ENCODE measurements at regions not wholly inside any gene's neighbourhood (a gene's known extent, or its start where the extent isn't known, plus 50 kb on each side); places are given as distances from the start of the nearest gene placed in this dataset.

DNA sequence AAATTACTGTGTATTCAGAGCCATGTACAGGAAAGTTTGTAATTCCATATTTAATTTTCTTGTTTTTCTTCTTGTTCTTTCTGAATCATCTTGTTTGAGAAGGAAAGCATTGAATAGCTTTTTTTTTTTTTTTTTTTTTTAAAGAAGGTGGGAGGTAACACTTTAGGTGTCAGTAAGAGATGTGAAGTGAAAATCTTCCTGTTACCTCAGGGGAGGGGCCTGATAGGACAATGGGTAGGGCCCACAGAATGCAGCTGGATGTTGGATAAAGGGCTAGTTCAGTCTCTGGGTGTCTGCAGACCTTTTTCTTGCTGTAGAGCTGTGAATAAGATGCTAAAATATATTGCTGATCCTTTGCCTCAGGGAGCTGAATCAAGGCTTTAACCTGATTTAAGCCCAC, 317.4 kb downstream of the MAN2A1 start:
- no peak for DNase-seq (ENCODE audit: low read depth, low spot score)
- POLR2A ChIA-PET, result no interaction called here
- H3K27me3 ChIP-seq (ENCODE audit: control insufficient read depth, insufficient read depth, low read length), result no peaks in the 10 kb centered on the region
- no peak overlapping the region for H3K27ac ChIP-seq (ENCODE audit: low read length)
- H3K36me3 ChIP-seq (ENCODE audit: control insufficient read depth, insufficient read depth, low read length), result no peaks in the 10 kb centered on the region
- ATAC-seq, result no peak
- TF ChIP-seq POLR2AphosphoS5 (IDR thresholded peaks at IDR 0.05; ENCODE audit: low read depth, low read length), result no peak
- TF ChIP-seq, protein P1, sequence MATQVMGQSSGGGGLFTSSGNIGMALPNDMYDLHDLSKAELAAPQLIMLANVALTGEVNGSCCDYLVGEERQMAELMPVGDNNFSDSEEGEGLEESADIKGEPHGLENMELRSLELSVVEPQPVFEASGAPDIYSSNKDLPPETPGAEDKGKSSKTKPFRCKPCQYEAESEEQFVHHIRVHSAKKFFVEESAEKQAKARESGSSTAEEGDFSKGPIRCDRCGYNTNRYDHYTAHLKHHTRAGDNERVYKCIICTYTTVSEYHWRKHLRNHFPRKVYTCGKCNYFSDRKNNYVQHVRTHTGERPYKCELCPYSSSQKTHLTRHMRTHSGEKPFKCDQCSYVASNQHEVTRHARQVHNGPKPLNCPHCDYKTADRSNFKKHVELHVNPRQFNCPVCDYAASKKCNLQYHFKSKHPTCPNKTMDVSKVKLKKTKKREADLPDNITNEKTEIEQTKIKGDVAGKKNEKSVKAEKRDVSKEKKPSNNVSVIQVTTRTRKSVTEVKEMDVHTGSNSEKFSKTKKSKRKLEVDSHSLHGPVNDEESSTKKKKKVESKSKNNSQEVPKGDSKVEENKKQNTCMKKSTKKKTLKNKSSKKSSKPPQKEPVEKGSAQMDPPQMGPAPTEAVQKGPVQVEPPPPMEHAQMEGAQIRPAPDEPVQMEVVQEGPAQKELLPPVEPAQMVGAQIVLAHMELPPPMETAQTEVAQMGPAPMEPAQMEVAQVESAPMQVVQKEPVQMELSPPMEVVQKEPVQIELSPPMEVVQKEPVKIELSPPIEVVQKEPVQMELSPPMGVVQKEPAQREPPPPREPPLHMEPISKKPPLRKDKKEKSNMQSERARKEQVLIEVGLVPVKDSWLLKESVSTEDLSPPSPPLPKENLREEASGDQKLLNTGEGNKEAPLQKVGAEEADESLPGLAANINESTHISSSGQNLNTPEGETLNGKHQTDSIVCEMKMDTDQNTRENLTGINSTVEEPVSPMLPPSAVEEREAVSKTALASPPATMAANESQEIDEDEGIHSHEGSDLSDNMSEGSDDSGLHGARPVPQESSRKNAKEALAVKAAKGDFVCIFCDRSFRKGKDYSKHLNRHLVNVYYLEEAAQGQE (IDR thresholded peaks at IDR 0.05; ENCODE audit: insufficient read depth in 1 of 2, low read depth in 2 of 2, low read length in 1 of 2), result no peak
- TF ChIP-seq, protein P2, sequence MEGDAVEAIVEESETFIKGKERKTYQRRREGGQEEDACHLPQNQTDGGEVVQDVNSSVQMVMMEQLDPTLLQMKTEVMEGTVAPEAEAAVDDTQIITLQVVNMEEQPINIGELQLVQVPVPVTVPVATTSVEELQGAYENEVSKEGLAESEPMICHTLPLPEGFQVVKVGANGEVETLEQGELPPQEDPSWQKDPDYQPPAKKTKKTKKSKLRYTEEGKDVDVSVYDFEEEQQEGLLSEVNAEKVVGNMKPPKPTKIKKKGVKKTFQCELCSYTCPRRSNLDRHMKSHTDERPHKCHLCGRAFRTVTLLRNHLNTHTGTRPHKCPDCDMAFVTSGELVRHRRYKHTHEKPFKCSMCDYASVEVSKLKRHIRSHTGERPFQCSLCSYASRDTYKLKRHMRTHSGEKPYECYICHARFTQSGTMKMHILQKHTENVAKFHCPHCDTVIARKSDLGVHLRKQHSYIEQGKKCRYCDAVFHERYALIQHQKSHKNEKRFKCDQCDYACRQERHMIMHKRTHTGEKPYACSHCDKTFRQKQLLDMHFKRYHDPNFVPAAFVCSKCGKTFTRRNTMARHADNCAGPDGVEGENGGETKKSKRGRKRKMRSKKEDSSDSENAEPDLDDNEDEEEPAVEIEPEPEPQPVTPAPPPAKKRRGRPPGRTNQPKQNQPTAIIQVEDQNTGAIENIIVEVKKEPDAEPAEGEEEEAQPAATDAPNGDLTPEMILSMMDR (IDR thresholded peaks at IDR 0.05), result no peak
- H3K4me1 ChIP-seq (ENCODE audit: control insufficient read depth, insufficient read depth, low read length), result no peaks in the 10 kb centered on the region
- intact Hi-C loops (cut with micrococcal nuclease; ENCODE audit: unreplicated experiment) (no loop called here), in situ Hi-C loops (cut with HindIII; ENCODE audit: low pct_unique_long_range_greater_than_20kb, low sequenced_read_pairs) (no loop called here)
- no peak overlapping the region for H3K4me3 ChIP-seq (ENCODE audit: low read depth in 2 of 2, low read length in 2 of 2)
- H3K9me3 ChIP-seq (ENCODE audit: control insufficient read depth, insufficient read depth, low read depth, low read length), result no peaks in the 10 kb centered on the region
- no TSS peak for BruUV-seq (replicated peaks)
- CTCF ChIA-PET, result no interaction called here

DNA sequence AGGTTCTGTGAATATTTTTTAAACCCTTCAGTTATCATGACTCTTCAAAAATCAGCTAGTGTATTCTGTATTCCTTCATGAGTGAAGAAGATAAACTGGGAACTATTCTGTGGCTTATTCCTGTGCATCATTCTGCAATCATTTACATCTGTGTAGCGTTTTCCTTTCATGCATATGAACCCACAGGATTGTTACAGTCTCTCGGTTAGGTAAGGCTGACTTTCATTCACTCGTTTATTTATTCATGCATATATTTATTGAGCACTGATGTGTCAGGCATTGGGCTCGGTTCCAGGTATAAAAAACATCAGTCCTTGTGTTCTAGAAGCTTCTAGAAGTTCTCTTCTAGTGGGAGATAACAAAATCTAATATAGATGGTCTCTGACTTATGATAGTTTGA, 318.4 kb downstream of the MAN2A1 start:
- DNase-seq (ENCODE audit: low read depth, low spot score) (no peak), ATAC-seq (no peak)
- no peak overlapping the region for H3K27ac ChIP-seq (ENCODE audit: low read length)
- TF ChIP-seq, protein P2 (IDR thresholded peaks at IDR 0.05), result no peak
- TF ChIP-seq, protein P1 (IDR thresholded peaks at IDR 0.05; ENCODE audit: insufficient read depth in 1 of 2, low read depth in 2 of 2, low read length in 1 of 2), result no peak
- TF ChIP-seq POLR2AphosphoS5 (IDR thresholded peaks at IDR 0.05; ENCODE audit: low read depth, low read length) (no peak), TCF7L2 (IDR thresholded peaks at IDR 0.05; ENCODE audit: low read depth, low read length) (no peak), SIN3A (IDR thresholded peaks at IDR 0.05; ENCODE audit: borderline replicate concordance, insufficient read depth, low read depth, low read length) (no peak)
- BruUV-seq (replicated peaks), result no TSS peak
- no peaks in the 10 kb centered on the region for H3K27me3 ChIP-seq (ENCODE audit: control insufficient read depth, insufficient read depth, low read length)
- H3K36me3 ChIP-seq (ENCODE audit: control insufficient read depth, insufficient read depth, low read length), result no peaks in the 10 kb centered on the region
- ChIA-PET CTCF (no interaction called here), POLR2A (no interaction called here)
- intact Hi-C loops (cut with micrococcal nuclease; ENCODE audit: unreplicated experiment) (no loop called here), in situ Hi-C loops (cut with HindIII; ENCODE audit: low pct_unique_long_range_greater_than_20kb, low sequenced_read_pairs) (no loop called here)
- no peaks in the 10 kb centered on the region for H3K4me1 ChIP-seq (ENCODE audit: control insufficient read depth, insufficient read depth, low read length)
- H3K4me3 ChIP-seq (ENCODE audit: low read depth in 2 of 2, low read length in 2 of 2), result no peak overlapping the region
- no peaks in the 10 kb centered on the region for H3K9me3 ChIP-seq (ENCODE audit: control insufficient read depth, insufficient read depth, low read depth, low read length)

Data from Panc1 (cell line).